HG03108 (cell line): ENCODE measurements at regions not wholly inside any gene's neighbourhood (a gene's known extent, or its start where the extent isn't known, plus 50 kb on each side); places are given as distances from the start of the nearest gene placed in this dataset.

Experiments used
- ATAC-seq: cut with Tn5 transposase; IDR thresholded peaks from one replicate; pipeline ENCODE4 v1.9.1; 2021; ENCODE audit warnings: moderate library complexity; ENCODE audit not compliant: unreplicated experiment

DNA sequence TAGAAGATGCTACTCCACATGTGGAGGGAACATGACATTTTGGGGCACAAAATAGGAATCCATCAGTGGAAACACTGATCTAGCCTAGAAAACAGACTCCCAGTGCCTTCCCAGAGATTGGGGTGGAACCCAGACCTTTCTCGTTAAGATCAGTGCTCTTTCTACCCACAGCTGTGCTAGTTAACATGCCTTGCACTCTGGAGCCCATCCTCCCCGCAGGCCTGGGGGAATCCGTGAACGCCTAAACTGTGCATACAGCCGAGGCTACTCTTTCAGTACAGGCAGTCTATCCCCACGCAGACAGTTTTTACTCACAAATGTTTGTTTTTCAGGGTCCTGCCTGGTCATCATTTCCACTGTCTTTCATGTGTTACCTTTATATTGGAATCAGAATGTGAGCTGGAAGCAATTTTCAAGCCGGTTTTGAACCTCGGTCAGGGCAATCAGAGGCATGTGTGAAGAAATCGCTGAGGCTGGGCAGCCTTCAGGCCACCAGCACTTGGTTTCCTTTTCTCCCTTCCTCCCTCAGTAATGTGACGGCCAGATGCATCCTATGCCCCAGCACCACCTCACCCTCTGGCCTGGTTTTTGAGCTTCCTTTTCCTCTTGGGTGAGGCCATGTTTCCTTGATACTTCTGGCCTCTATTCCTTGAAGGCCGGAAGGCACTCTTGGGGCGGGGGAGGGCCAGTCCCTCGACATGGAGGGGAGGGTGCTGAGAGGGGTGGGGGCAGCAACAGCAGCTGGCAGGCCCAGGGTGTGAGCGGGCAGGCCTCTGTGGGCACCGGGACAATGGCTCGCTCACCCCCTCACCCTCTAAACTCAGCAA, 123.6 kb upstream of the GALNT15 start:
- no peak for ATAC-seq

DNA sequence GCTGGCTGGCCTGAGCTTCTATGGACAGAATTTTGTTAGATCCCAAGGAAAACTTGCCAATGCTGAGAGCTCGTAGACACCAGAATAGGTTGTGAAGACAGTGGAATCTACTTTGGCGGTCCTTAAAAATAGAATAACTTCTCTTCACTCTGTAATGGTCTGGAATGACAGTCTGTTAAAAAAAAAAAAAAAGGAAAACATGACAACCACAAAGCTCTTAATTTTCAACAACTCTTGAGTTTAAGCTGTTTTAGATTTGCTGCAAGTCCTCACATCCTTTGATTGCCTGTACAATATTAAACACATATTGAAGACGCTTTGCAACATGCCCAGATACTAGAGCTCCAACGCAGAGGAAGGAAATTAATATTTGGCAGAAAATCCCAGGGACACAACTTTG, 122.8 kb upstream of the GALNT15 start:
- no peak for ATAC-seq

DNA sequence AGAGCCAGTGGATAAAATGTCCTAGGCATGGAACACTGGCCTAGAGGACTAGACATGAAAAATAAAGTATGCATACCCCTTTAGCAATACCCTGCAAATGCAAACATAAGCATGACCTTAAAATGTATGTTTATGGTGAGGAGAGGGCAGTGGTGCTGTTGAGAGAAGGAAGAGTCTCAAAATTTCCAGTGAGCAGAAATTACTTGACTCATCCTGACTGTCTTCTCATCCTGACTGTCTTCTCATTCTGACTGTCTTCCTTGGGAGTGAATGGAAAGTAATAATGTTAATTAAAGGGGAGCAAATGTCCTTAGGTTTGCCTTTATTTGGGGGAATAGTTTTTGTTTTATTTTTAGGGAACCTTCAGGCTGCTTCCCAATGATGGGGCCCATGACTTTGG, 121.5 kb upstream of the GALNT15 start:
- ATAC-seq = no peak

DNA sequence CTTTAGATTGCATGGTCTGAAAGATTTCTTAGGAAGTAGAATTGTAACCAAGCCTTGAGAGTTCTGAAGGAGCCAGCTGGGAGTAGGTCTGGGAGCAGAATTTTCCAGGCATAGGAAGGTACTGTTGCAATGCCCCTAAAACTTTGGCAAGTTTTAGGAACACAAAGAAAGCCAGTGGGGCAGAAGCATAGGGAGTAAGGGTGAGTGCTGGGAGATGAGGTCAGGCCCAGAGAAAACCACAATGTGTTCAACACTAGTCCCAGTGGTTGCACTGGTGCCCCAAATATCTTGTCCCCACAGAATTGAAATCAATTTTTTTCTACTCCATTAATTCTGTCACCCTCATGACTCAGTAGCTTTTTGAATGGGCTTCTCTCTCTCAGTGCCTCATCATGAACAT, 120.7 kb upstream of the GALNT15 start:
- no peak for ATAC-seq

DNA sequence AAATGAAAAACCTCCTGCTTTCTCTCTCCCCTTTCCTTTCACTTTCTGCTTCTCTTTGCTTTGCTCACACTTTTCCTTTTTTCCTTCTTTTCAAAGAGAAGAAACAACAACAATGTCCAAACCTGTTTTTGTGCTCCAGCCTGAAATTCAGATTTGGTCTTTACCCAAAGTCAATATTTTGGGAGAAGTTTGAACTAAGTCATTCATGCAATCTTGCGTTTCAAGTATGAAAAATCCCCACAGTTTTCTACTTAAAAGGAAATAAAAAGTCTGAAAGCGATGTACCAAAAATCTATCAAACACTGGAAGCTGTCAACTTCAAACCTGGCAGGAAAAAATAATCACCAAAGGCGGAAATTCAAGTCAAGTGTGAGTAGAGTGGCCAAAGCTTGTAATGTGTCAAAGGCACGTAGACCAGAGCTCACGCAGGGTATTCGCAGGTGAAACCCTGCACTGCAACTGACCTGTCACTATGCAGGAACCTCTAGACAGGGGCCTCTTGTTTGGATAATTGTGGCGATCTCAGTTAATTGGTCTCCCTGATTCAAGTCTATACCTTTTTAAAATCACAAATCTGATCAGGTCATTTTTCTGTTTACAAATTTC, 118.8 kb upstream of the GALNT15 start:
- ATAC-seq = no peak

DNA sequence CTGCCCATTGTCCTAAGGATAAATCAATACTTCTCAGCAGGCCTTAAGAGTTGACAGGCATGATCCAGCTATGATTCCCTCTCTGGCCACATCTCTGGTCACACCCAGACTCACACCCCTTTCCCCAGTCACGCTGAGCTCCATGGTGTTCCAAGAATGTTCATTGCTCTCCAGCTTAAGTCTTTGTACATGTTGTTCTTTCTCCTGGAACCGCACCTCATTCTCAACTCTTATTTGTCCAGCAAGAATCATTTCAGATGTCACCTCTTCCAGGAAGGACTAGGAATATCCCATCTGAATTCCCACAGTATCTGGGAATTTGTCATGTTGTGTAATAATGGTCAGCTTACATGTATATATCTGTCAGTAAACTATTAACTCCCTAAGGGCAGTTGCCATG, 118.3 kb upstream of the GALNT15 start:
- no peak for ATAC-seq

DNA sequence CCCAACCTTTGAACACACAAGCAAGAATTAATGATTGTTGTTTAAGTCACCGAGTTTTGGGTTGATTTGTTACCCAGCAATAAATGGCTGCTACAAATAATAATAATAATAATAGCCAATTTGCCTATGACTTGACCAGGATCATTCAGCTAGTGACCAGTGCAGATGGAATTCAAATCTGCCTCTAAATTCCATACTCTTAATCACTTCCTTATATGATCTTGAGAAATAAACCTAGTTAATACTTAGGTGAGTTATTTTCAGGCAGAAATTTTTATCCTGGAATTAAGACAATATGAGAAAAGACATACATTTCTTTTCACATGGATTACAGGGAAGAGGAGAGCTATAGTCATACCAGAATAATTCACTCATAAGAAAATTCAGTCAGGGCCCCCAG, 116.0 kb upstream of the GALNT15 start:
- no peak for ATAC-seq

DNA sequence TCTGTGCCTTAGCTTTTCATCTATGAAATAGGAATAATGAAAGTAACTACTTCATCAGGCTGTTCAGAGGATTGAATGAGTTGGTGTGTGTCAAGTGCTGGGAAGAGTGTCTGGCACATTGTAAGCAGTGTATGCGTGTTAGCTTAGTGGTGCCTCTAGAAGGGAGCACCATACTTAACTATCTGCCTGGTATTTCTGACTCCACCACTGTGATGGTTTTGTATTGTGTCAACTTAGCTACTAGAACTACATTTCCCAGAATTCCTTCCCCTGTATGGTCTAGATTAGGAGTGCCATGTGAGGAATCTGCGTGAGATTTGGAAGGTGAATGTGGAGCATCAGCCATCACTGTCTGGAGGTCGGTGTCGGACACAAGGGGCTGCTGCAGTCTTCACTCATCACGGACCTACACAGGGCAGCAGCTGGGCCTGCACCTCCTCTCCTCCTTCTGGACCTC, 115.4 kb upstream of the GALNT15 start:
- no peak for ATAC-seq

DNA sequence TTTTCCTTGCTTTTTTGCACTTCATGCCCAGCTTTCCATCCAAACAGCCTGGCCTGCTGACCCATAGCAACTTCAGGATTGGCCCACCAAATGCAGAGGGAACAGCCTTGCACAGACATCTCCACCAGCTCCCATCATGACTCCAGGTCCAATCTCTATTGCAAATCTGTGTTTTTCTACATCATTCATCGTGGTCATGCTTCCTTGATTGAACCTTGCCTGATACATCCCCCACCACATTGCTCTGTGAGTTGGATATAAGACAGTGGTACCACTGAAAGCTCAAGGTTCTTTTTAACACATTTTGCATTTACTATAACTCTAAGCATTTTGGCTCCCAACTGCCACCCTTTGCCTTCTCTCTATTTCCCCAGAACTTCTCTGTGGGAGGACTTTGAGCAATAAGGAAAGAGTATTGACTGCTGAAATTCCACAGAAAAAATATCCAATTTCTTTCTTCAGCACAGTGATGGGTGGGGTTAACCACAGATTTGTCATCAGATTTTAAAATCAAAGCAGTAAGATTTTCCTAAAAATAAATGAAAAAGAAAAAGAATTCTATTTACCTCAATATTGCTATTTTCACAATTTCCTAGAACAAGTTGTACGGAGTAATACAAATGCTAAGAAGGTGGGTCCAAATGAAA, 114.6 kb upstream of the GALNT15 start:
- no peak for ATAC-seq

DNA sequence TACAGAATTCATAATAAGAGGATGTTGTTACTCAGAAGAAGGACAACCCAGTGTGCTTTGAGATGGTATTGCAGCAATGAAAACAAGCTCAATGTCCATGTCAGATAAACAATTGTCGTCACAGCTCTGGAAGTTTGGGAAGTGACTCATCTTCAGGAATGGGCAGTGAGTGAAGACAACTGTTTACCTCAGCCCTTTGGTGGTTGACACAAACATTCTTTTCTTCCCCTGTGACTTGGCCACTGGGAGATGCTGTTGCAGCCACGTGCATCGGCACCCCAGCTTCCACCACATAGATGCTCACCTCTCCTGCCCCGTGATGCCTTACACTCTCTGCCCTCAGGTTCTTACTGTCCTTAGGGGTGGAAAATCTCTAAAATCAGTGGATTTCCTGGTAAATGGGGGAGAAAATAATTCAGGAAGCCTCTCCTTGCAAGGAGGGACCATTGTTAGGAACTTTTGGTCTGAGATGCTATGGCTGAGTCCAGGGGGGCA, 114.1 kb upstream of the GALNT15 start:
- no peak for ATAC-seq

DNA sequence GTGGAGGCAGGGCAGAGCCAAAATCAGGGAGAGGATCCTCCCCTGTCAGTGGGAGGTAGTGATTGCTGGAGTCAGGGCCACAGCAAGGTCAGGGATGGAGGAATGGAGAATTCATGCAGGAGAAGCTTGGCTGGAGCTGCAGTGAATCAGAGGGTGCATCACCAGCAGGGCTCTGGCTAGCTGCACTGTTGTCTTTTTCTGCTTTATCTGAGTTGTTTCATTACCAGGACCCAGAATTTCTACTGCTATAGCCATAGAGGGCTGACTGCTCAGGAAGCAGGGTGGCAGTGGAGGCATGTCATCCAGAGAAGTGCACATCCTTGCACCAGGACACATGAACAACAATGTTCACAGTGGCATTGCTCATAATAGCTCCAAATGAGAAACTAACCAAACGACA, 113.5 kb upstream of the GALNT15 start:
- no peak for ATAC-seq

DNA sequence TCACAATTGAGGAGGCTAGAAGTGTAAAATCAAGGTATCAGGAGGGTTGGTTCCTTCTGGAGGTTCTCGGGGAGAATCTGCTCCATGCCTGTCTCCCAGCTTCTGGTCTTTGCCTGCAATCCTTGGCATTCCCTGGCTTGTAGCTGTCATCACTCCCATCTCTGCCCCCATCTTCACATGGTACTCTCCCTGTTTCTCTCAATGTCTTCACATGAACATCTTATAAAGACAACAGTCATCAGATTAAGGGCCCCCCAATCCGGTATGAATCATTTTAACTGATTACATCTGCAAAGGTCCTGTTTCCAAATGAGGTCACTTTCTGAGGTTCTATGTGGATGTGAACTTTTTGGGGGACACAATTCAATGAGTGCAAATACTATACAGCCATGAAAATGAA, 113.0 kb upstream of the GALNT15 start:
- ATAC-seq = no peak

DNA sequence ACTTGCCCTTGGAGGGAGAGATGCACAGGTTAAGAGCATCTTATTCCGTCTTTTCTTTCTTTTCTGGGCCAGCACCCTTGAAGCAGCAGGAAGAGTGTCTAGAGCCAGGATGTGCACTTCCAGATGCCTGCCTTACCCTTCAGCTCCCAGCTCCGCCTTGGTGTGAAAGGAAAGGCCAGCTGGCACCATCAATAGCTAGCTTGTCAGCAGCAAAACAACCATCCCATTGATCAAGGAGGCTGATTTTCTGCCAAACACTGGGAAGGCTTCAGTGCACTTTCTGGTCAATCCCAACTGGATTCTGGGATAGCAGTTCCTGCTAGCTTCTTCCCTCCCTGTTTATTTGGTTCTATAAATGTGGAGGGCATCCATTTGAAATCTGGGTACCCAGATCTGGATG, 110.9 kb upstream of the GALNT15 start:
- no peak for ATAC-seq

DNA sequence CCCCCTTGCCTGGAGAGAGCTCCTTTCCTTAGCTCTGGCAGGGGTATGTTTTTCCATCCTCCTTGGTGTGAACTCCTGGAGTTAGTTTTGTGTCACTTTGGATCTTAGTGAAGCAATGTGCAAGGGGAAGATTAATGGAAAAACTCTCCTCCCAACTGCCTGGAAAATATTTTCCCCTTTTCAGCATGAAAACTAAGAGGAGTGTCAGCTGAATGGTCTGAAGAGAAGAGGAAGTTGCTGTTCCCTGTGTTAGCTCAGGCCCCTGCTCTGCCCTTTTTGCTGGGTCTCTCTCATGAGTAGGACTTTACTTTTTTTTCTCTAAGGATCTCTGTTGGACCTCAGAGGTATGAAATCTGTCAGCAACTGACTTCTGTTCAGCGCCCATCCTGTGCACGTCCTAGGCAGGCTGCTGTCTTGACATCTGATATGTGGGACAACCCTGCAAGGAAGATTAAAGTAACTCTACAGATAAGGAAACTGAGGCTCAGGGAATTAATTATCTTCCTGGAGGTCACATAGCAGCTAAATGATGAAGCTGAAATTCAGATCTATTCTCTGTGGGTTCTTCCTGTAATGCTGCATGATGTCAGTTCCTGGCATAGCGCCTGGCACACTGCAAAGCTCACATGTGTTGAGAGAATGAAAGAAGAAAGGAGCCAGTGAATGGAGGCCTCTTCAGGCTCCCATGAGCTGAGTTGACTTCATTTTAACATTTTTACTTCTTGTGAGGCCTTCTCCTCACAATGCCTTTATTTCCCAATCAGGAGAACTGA, 109.7 kb upstream of the GALNT15 start:
- ATAC-seq = no peak

DNA sequence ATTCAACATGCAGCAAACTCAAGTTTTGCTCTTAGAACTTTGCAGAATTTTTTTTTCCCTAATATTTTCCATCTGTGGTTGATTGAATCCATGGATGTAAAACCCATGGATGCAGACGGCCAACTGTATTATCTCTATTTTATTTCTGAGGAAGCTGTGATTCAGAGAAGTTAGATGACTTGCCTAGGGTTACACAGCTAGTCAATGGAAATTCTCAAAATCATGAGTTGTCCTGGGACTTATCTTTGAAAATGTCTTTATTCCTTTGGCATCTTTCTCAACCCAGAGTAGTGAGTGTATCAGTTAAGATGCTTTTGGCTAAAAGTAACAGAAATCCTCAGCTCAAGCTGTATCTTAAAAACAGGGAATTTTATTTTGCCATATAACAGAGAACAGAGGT, 107.9 kb upstream of the GALNT15 start:
- ATAC-seq = no peak

DNA sequence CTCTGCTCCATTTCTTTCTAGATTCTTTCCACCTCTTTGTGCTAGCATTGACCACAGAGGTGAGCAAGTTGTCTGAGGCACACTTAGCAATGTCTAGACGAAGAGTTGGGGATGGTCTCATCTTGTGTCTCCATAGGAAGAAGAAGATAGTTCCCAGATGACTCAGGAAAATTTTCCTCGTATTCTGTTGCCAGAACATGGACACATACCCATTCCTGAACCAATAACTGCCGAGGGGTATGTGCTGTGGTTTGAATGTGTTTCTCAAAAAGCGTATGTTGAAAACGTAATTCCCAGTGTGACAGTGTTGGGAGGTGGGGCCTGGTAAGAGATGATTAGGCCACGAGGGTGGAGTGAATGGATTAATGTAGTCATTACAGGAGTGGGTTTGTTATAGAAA, 107.5 kb upstream of the GALNT15 start:
- ATAC-seq = no peak

DNA sequence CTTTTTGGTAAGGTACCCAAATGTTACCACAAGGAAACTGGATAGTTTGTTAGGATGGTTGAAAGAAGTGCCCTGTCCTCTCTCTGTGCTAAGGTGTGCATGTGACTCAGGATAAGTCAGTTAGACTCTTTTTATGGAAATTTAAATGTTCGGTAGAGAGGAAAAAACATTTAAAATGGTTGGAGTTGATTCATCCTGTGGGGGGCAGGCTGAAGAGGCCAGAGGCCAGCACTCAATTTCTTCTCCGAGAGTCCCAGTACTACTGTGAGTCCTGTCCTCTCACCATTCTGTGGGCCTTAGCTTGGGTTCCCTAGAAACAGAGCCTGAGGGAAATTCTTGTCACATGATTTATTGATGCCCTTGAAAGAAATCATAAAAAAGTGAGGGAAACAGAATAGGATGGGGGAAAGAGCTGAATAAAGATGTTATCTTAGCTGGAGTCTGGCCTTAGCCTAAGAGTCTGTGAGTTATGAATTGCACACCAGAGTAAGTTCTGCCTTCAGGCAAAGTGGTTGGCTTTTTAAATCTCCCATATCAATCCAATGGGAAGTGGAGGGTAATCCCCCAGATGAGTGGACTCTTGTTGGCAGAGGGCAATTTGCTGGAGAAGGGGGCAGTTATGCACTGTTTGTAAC, 106.5 kb upstream of the GALNT15 start:
- no peak for ATAC-seq

DNA sequence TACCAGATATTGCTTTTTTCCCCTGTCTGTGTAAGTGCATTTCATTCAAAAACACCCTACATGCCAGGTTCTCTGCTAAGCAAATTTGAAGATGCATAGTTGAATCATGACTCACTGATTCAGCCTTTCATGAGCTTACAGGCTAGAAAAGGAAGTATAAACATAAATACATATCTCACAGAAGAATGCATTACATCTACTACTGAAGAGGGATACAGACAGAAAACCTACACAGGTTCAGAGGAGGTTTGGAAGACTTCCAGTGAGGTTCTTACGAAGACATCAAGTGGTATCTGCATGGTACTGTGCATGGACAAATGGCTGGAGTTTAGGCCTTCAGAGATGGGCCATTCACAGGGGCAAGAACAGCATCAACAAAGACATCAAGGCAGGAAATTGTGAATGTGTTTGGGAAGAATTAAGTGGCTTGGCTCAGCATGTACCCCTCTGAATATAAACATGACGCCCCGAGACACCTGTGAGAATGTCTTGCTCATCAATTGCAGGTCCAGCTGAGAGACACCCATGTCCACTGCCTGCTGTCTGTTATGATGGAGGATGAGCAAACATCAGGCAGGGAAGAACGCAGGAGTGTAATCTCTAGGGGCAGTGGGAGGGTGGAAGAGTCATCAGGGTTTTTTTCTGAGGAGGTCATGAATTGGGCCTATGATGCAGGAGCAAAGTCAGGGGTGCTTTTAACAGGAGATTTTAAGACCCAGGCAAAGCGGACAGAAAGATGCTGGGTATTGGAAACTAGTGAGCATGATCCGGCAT, 105.1 kb upstream of the GALNT15 start:
- no peak for ATAC-seq

DNA sequence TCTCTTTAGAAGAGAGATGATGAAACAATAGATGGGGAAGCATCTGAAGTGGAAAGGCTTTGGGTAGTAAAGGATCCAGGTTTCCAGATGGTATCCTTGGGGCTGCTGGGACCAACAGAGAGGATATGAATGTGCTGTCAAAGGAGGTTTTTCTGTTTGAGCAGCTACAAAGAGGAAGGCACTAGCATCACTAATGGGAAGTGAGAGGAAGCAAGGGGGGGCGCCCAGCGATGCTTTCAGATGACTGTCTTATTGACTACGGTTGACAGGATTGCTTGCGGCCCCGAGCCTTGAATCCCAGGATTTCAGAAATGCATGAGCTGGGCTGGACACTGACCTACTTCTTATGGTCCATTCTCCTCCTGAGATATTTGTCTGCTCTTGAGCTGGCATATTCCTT, 103.8 kb upstream of the GALNT15 start:
- ATAC-seq = no peak

DNA sequence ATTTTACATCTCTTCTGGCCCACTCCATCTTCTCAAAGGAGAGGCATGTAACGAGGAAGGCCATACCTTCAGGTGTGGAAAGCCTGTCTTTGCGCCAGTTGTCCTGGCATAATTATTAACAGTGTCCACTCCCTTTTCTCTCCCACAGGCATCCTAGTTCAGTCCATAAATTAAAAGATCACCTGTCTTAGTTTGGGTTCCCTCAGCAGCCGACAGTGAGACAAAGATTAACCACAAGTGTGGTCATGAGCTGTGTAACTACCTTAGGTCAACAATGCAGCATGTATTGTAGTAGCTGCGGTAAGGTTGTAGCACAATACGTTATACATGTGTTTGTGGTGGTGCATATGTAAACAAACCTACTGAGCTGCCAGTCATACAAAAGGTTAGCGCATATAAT, 103.3 kb upstream of the GALNT15 start:
- no peak for ATAC-seq
